GM18508 (cell line): ENCODE measurements at regions not wholly inside any gene's neighbourhood (a gene's known extent, or its start where the extent isn't known, plus 50 kb on each side); places are given as distances from the start of the nearest gene placed in this dataset.
"Not testable (repeated sequence)": the region's sequence is repeated elsewhere in the genome, so short reads cannot be mapped to it uniquely, and the experiment has no call there.

Experiments used
- ATAC-seq: cut with Tn5 transposase; IDR thresholded peaks from one replicate; pipeline ENCODE4 v1.9.1; 2021; ENCODE audit warnings: moderate number of reproducible peaks; ENCODE audit not compliant: insufficient read depth, unreplicated experiment

DNA sequence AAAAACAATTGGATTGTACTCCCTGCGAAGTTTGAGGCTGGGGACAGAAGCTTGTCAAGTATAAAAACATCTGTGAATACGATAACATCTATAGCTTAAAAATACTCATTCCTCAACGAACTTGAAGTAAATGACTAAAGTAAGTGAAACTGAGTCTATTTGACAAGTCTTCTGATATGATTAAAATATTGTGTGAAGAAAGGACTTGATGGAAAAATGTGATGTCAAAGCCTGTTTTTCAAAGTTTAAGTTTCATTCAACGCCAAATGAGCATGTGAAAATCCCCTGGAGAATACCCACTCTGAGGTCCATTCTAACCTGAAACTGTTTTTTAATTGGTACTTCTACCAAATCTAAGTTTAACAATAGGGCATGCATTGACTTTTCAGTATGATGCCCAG lies 122.3 kb upstream of the MDFIC start:
- no peak for ATAC-seq

- no peak for ATAC-seq
Observed at GRCh38 chr7:114802632-114803031, 119.3 kb upstream of the MDFIC start.

GRCh38 chr7:114806590-114807162 lies 115.2 kb upstream of the MDFIC start:
- no peak for ATAC-seq

- no peak for ATAC-seq
Observed at GRCh38 chr7:114812570-114812969, 109.3 kb upstream of the MDFIC start.

DNA sequence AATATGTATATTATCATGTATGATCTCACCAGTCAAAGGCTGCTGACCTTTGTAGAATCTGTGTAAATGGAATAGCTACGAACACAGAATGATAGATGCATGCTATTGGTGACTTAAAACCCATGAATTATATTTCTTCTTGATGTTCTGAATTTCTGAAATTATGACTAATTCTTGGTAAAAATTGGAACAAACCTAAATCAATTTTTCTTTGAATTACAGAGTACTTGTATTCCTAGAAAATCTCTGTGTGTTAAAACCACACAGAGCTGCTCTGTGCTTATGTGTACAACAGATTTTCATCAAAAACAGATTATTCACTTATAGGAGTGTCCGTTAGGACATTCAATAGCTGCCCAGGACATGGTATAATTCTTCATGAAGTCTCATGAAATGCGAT lies 108.3 kb upstream of the MDFIC start:
- no peak for ATAC-seq

GRCh38 chr7:114817036-114817435 lies 104.9 kb upstream of the MDFIC start:
- ATAC-seq: not testable (repeated sequence)

DNA sequence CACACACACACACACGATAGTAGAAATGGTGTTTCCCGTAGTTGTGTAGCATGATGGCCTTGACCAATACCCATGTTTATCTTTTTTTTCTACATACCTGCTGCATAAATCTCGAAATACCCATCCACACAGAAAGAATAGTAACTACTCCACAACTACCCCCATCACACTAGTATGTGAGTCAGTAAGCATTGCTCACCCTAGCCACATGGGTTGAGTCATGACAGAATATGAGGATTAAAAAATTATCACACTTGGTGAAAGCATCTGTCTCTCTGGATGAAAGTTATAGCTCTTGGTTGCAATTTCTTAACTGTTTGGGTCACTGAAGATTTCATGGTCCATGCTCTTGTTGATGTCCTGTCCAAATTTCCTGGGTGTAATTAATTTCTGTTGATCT lies 103.4 kb upstream of the MDFIC start:
- ATAC-seq: no peak

- no peak for ATAC-seq
Observed at GRCh38 chr7:114819616-114820362, 102.1 kb upstream of the MDFIC start.

DNA sequence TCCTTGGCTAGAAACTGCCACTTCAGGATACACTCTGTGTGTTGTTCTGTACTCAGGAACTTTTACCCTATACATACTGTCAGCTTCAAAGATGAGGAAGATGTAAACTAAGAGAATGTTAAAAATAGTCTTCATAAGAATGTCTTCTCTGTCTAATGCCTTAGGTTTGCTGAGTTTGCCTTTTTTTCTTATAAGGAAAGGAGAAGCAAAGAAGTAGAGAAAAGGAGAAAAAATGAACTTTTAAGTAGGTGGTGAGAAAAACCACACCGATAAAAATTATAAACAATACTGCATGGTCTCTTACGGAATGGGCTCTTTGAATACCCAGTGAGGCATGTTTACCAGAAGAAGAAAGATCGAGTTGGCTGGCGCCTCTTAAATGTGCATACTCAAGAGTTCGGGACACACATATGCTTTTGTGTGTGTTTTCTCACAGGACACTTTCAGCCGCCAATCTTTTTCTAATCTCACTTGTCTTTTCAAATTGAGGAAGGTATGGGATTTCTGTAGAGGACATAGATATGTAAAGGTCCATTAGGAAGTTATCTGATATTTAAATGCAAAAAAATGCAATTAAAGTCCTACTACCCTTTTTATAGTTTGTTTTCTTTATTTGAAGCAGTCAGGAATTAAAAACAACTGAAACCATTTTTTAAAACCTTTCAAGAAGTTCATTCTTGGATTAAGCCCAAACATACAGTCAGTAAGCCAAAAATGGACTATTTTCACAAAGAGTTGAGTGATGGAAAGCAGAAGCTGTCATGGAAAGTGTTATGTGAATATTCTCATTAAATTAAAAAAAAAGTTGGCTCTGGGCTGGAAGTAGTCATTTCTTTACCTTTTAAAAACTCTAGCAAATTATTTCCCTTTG lies 100.6 kb upstream of the MDFIC start:
- ATAC-seq: no peak

DNA sequence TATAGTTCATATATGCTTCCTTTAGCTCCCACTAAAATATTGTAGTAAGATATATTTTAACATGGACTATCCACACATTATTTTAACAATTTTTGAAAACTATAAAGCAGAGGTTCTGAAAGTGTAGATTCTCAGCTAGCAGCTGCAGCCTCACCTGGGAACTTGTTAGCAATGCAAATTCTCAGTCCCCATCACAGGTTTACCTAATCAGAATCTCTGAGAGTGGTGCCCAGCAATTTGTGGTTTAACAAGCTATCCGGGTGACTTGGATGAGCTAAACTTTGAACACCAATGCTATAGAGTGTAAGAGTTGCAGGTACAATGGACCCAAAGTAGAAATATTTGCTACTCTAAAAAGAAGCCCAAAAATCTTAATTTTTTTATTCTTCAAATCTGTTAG lies 99.8 kb upstream of the MDFIC start:
- no peak for ATAC-seq

DNA sequence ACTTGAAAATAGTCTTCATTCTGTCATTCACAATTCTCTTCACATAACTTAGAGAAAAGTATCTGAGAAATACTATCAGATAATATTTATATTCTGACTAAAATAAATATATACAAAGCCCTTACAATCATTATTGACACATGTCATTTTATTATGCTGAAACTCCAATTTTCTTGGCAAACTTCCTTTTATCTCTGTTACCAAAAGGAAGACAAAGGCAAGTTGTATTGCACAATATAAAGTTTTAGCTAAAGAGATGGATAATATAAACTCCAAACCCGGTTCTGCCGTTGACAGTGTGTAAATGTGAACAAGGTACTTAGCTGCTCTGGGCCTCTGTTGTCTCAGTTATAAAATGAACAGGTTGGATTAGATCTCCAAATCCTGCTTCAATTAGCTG lies 99.0 kb upstream of the MDFIC start:
- ATAC-seq: no peak

GRCh38 chr7:114823290-114823689 lies 98.6 kb upstream of the MDFIC start:
- ATAC-seq: no peak

- no peak for ATAC-seq
Observed at GRCh38 chr7:114825423-114825951, 96.4 kb upstream of the MDFIC start.

GRCh38 chr7:114830952-114831351 lies 90.9 kb upstream of the MDFIC start:
- no peak for ATAC-seq

- peak; percentile 96 for ATAC-seq
Observed at GRCh38 chr7:114832906-114833595, 88.8 kb upstream of the MDFIC start.

GRCh38 chr7:114835303-114835702 lies 86.6 kb upstream of the MDFIC start:
- ATAC-seq: no peak

- no peak for ATAC-seq
Observed at GRCh38 chr7:114835861-114836260, 86.0 kb upstream of the MDFIC start.

DNA sequence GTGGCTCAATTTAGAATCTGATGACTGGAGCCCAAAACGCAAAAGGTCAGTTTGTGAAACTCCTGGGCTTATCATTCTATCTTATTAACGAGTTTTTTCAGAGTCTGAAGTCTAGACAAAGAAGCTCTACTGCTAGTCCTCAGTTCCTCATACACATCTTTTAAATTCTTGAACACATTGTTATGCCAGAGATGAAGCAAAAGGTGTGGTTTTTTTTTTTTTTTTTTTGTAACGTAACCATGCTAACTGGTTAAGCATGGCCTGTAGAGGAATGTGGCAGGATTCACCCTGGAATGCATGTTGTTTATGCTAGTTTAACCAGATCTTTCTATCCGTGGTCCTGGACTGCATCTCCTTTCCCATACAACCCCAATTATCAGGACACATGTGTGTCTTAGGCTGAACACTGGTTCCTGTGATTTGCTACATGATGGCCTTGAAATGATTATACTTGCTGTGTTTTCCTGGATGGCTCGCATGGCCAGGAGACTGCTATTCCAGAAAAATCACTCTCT lies 79.3 kb upstream of the MDFIC start:
- ATAC-seq: no peak

GRCh38 chr7:114843102-114843501 lies 78.8 kb upstream of the MDFIC start:
- ATAC-seq: no peak

DNA sequence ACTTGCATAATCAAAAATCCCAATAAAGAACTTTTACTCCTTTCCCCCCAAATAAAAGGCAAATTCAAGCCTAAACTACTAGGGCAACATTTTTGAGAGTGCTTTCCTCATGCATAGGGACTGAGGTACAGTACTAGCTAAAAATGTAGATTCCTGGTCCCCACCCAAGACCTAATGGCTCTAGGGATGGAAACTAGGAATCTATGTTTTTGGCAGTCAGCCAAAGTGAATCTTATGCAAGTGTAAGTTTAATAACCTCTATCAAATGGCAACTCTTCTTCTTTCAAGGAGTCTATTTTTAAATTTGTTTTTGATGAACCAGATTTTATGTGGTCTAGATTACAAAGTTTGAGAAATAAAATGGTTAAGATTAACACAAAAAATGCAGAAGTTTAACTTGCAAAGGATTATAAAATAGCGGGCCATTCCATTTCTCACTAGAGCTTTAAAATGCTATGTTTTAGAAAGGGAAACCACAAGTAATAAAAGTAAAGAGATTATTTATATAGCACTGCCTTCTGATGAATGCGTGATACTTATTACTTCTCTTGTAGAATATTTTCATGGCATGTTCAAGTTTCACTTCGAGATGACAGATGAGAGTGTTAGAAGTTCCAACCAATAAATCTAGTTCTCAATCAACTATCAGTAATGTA lies 70.4 kb upstream of the MDFIC start:
- ATAC-seq: no peak
